ENCODE measurements at regions not wholly inside any gene's neighbourhood (a gene's known extent, or its start where the extent isn't known, plus 50 kb on each side); places are given as distances from the start of the nearest gene placed in this dataset.

DNA sequence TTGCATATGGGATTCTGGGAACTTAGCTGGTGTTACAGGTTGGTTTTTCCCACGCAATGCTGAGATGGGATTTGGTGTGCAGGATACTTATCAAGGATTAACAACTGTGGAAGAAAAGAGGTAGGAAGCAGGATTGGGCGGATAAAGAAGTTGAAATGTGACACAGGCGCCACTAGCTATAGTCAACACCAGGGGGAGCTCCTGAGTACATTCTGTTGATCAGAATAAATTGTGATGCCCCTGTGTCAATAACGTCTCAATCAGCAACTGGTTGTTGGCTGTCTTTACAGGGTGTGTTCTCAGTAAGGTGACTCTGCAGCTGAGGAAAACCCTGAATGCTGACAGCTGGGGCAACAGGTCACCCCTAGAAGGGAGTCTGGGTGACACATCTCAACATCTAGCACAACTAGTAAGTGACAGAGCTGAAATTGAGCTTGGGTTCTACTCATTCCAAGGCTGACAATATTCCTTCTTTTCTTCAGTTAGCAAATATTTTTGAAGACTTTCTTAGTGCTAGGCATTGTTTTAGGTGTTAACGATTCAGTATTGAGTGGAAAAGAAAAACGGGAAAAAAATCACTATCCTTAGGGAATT, 143.0 kb downstream of the ARL6IP6 start:
- peak; percentile 41 for DNase-seq

DNA sequence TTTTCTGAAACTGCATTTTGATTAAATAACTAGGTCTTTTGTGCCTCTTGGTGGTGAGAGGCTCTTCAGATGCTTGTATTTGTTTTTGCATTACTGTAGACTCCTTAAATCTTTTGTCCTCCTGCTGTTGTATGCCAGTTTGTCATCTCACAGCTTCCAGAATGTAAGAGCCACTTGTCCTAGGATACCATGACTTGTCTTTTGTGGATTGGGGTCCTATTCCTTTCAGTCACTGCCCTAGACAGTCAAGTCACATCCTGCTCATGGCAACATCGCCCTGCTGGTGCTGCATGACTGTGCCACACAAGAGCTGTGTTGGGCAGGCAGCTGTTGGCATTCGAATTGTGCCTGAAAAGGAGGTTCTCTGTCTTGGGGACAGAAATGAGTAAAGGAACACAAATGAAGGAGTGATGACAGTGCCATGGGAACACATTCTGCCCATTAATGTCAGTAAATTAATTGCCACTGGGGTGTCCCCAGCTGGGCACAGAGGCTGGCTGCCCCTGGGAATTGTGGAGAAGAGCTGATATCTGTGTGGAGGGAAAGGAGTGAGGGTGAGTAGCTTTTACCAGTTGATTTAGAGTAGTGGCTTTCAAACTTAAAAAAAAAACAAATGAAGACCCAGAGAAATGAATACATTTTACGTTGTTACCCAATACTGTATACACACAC, 140.3 kb downstream of the ARL6IP6 start:
- peak; percentile 16 for DNase-seq

DNA sequence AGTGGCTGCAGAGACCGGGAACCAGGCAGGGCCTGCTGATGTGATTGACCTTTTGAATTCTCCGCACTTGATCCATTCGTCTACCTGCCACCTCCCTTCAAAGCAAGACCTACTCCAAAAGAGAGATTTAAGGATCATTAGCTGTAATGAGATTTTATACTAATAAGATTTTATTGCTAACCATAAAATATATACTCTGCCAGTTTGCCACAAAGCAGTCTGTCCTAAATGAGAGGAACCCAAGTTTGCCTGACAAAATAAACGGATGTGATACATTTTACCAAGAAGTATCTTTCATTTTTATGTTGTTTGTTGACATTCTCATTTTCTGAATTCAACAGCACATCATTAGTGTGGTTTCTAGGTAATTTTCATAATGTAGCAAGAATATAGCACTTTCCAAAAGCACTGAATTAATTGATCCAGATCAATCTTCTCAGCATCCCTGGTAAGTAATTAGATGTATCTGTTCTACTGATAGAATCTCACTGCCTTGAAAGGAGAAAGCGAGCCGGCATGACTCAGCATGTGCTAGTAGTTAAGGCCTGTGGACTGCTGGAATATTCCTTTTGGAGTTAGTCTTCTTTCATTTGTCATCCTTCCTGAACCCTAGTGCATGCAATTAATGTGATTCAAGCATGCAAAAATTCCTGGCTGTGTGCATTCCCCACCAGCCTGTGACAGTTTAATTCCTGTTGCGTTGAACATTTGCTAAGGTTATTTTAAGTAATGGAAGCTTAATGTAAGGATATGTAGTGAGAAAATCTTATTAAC, 128.5 kb downstream of the ARL6IP6 start:
- no peak for DNase-seq

DNA sequence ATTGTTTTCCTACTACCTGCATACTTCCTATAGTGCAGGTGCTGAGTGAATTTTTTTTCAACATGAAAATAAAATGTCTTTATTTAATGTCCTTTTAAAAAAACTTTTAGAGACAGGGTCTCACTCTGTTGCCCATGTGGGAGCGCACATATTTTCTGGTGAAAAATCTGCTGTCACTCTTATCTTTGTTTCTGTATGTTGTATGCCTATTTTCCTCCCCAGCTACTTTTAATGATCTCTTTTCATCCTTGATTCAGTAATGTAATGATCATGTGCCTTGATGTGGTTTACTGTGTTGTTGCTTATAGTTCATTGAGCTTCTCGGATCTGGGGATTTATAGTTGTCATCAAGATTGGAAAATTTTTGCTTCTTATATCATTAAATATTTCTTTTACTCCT, 117.3 kb downstream of the ARL6IP6 start:
- no peak for DNase-seq

DNA sequence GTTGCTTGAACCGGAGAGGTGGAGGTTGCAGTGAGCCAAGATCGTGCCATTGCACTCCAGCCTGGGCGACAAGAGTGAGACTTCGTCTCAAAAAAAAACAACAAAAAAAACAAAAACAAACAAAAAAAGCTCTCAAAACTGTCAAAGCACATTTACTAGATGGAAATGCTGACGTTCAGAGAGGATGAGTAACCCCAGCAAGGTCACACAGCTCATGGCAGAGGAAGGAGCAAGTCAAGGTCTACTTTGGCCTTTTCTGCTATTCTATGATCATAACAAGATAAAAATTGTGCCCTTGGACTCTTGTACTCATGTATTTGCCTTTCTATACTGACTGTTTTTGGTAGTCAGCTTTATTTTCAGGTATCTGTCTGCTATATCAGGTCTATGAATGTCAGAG, 109.5 kb downstream of the ARL6IP6 start:
- no peak for DNase-seq

DNA sequence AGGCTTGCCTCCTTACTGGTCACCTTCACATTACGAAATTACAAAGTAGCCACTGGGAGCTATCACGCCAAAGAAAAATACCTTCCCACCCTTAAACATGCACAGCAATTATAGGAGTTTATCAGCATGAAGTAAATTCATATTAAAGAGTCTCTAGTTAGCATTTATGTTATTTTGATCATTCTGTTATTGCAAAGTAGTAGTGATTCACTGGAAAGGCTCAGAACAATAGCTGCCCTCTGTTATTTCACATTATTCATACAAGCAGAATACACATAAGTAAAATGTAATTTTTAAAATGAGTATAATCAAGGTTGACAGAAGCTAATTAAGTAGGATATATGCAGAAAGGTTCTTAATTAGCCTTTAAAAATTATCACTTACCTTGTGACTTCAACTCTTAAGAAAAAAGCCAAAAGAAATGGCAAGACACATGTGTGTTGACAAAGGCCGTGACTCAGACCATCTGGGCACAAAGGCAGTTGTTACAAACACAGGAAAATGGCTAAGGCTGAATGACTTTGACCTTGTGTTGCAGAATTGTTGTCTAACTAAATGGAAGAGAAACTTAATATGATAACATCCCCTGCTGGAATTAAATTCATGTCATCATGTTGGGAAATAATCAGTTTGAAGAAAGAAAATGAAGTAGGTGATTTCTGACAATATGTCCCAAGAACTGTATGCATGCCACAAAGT, 108.3 kb downstream of the ARL6IP6 start:
- DNase-seq: no peak

DNA sequence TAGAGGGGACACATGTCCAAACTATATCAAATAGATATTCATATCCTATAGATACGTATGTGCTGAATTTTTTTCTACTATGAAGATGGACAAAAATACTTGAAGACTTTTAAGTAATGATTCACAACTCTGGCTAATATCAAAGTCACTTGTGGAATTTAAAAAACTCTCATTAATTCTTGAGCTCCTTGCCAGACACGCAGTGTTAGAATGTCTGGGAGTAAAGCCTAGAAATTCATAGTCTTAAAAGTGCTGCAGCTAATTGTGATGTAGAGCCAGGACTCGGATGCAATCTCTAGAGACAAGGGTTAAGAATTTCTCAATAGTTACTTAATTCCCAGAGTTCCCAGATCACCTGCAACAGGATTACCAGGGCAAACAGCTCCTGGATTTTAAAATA, 107.4 kb downstream of the ARL6IP6 start:
- DNase-seq: no peak

DNA sequence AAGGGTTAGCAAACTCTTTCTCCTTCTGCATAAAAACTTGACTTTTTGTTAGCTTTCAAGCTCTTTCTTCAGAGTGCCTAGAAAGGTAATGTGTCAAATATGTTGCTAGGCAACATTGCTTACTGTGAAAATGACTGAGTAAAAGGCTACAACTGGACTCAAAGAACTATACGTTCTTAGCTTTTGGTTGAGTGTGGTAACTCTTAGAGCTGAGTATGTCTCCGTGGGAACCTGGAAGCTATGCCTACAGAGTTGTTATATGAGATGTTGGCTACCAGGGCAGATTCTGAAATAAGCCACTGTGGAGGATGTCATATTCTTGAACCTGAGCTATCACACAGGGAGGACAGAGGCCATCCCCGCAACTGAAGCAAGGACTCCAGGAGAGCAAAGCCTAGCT, 105.5 kb downstream of the ARL6IP6 start:
- no peak for DNase-seq

DNA sequence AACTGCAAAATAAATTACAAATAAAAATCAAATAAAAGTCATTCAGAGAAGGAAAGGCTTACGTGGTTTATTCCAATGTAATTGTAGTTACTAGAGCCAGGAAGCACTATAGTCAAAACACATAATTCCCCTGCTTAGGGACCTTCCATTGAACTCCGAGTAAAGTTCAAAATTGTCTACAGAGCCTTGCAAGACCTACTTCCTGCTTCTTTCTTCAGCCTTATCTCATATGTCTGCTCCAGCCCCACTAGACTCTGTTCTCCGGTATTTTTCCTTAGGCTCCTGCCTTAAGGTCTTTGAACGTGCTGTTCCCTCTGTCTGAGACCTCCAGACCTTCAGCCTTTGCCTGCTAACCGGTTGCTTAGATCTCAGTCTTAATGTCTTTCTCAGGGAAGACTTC, 104.3 kb downstream of the ARL6IP6 start:
- no peak for DNase-seq

DNA sequence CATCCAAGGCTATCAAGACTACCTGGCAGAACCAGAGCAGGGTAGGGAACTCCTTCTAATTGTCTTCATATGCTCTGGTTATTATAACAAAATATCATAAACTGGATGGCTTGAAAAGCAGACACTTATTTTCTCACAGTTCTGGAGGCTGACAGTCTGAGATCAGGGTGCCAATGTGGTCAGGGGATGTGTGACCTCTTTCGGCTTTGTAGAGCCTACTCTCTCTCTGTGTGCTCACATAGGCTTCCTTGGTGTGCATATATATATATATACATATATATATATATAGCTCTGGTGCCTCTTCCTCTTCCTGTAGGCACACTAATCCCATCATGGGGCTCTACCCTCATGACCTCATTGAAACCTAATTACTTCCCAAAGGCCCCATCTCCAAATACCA, 101.6 kb downstream of the ARL6IP6 start:
- DNase-seq: no peak

DNA sequence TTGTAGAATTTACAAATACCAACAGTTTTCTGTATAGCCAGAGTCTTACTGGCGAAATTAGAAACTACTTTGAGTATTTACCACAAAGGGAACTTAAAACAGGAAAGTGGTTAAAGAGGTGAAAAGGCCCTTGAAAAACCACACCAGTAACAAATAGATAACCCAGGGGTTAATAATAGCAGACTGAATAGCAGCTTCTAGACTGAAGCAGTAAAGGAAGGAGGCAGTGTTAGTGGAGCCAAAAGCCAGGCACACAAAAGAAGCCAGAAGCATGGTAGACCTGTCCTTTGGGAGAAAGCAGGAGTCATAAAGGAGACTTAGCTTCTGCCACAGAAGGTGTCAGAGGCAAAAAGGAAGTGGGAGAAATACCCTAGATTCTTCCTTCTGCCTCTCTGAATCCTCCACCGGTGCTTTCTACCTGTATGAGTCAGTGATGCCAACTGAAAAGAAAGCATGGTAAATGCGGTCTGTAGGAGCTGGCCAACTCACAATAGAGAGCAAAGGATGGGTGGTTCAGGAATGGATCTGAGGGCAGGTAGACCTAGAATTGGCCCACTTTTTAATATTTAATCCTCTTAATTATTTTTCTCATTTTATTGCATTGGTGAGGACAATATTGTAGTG, 97.3 kb downstream of the ARL6IP6 start:
- no peak for DNase-seq

DNA sequence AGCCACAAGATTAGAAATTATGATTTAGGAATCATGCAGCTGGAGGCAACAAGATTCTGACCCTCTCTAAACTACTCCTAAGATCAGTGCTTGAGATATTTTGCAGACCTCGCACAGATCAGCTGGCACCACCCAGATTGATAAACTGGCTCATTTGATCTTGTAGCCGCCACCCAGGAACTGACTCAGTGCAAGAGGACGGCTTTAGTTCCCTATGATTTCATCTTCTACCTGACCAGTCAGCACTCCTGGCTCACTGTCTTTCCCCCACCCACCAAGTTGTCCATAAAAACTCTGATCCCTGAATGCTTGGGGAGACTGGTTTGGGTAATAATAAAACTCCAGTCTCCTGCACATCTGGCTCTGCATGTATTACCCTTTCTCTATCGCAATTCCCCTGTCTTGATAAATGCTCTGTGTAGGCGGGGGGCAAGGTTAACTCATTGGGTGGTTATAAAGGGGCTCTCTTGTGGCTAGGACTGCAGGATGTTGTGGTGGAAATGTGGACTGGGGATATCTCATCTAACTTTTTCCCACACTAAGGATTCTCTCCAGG, 96.1 kb downstream of the ARL6IP6 start:
- DNase-seq: no peak

DNA sequence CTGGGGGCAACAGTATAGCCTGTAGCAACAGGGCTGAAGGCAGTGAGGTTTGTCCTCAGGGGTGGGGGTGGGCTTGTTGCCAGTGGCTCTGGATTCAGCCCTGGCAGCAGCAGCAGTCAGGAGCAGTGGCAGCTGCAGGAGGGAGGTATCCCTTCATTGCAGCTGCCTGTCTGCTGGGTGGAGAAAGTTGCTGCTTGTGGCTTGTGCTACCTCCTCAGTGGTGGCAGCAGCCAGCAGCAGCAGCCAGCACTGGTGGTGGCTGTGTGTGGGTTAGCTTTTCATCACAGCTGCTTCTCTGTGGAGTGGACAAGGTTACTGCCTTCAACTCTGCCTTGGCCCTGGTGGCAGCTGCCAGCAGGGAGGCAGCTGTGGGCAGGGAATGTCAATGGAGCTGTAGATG, 94.9 kb downstream of the ARL6IP6 start:
- no peak for DNase-seq
